ENCODE measurements at regions not wholly inside any gene's neighbourhood (a gene's known extent, or its start where the extent isn't known, plus 50 kb on each side); places are given as distances from the start of the nearest gene placed in this dataset.

- TF ChIP-seq POLR2AphosphoS5 (IDR thresholded peaks at IDR 0.05; ENCODE audit: low read depth) (no peak), SPI1 (IDR thresholded peaks at IDR 0.05; ENCODE audit: borderline replicate concordance, low read depth) (no peak)
Observed at GRCh38 chr6:155693573-155694418, 238.2 kb upstream of the NOX3 start.
